Activated T-helper 9 cell treated with anti-CD3 and anti-CD28 coated beads, Interleukin-2, amount 50 U/mL, for 16 hours (primary cell): ENCODE measurements at regions not wholly inside any gene's neighbourhood (a gene's known extent, or its start where the extent isn't known, plus 50 kb on each side); places are given as distances from the start of the nearest gene placed in this dataset.
"Not testable (repeated sequence)": the region's sequence is repeated elsewhere in the genome, so short reads cannot be mapped to it uniquely, and the experiment has no call there.

Source experiments
- DNase-seq: peaks from one replicate; pipeline ENCODE4 v3.0.0-alpha.2; 2020; ENCODE audit warnings: low read depth

DNA sequence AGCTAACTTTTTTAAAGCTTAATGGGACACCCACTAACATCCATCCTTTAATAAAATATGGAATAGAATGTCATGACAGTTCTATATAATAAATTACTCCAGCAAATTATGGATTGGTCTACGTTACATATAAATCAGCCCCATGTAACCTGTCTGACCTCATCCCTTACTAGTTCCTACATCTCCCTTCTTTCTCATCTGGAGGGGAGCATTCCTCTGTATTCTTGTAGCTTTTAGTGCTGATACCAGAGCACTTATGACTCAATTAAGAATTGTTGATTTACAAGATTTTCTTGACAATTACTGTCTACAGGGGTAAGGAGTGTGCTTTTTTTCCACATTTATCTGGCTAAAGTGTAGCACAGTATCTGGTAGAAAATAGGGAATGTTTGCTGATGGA, 523.7 kb downstream of the FAM181B start:
- DNase-seq, result no peak

DNA sequence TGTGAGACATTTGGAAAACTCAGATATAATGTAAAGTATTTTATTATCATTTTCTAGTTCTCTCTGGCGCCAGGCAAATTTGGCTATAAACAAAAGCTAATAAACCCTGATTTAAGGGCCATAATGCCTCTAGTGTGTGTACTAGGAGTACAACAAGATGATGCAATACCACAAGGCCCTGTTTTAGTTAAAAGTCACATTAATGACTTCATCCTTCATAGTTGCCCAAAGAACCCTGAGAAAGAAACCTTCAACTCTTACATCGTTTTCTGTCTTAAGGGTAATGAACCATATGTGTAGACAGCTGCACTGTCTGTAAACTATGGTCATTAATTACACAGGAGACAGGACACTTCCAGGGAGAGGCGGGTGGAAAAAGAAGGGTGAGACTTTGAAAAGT, 538.4 kb downstream of the FAM181B start:
- DNase-seq, result no peak

DNA sequence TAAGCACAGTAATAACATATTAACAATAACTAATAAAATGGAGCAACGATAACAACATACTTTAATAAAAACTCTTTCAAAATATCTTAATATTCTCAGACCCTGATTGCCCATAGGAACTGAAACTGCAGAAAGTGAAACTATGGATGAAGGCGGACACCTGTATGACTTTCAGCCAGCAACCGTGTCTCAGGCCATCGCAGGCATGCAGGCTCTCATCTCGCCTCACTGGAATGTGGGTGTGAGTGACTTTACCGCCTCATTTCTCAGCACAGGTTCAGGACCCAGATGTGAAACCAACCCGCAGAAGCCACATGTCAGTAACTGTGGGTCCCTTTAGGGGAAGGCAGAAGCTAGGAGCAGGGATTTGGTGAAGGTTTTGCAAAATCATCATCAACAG, 539.1 kb downstream of the FAM181B start:
- no peak for DNase-seq

DNA sequence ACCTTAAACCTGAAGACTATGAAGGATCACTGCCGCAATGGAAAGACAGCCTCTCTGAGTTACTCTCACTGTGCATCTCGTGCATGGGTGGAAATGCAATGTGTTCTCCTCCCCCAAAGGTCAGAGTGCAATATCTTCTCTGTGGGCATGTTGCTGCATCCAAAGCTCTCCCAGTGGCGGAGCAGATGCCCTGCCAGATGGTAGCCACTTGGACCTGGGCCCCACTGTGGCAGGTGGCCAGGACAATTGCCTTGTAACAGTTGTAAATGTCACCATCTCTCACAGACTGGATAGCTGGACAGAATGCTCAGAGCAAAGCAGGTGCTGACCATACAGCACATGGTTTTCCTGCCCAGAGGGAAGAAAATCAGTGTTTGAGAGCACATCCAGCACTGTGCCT, 542.0 kb downstream of the FAM181B start:
- no peak for DNase-seq

DNA sequence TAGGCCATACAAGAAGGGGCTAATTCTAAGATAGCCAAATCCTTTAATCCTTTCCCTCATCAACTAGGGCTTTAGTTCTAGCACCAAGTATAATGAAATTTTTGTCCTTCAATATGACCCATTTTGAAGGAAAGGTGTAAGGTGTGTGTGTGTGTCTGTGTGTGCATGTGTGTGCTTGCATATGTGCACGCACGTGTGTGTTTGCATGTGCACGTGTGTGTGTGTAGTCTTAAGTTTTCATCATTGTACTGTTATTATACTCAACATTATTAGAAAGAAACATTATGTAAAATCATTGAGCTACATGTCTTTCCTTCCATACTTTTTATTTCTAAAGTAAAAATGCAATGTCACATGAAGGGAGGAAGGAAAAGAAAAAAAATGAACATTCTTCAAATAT, 547.7 kb downstream of the FAM181B start:
- DNase-seq, result no peak

DNA sequence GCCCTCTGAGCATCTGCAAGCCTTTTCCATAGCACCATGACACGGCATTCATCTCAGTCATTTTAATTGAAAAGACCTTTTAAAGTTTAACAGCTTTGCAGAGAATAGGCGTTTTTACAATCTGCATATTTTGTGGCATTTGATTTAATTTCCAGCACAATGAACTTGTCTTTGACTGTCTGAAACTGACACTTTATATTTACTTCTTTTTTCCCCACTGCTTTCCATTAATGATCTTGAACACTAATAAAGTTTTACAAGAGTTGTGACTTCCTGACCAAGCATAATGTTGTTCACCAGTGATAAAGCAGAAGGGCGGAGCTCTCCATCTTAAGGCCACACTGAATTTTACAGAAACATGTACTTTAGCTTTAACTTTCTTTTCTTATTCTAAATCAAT, 548.7 kb downstream of the FAM181B start:
- no peak for DNase-seq

DNA sequence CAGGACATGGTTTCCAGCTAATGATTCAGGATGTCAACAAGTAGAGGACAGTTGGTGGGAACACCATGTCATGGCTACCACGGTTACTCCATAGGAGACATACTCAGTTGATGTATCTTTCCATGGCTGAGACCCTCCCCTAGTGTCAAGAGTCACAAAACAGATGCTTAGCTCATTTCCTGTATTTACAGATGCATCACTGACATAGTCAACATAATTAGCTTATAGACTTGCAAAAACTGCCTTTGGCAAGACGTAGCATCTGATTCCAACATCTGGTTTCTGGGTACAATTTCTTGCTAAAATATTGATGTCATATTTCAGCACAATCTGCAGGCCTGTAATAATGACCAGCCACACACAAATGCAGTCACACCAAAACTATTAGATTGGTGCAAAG, 550.3 kb downstream of the FAM181B start:
- no peak for DNase-seq

DNA sequence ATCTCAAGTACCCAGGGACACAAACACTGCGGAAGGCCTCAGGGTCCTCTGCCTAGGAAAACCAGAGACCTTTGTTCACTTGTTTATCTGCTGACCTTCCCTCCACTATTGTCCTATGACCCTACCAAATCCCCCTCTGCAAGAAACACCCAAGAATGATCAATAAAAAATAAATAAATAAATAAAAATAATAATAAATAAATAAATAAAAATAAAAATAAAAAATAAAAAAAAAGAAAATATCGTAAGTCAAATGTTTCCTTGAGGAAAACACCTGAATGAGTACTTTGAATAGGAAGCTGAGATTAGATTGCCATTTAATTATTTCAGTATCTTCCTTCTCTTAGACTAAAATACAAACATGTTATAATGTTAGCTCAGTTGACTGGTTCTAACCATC, 551.0 kb downstream of the FAM181B start:
- DNase-seq, result not testable (repeated sequence)

DNA sequence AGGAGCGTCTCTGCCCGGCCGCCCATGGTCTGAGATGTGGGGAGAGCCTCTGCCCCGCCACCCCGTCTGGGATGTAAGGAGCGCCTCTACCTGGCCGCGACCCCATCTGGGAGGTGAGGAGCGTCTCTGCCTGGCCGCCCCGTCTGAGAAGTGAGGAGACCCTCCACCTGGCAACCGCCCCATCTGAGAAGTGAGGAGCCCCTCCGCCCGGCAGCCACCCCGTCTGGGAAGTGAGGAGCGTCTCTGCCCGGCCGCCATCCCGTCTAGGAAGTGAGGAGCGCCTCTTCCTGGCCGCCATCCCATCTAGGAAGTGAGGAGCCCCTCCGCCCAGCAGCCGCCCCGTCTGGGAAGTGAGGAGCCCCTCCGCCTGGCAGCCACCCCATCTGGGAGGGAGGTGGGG, 551.9 kb downstream of the FAM181B start:
- DNase-seq, result not testable (repeated sequence)

DNA sequence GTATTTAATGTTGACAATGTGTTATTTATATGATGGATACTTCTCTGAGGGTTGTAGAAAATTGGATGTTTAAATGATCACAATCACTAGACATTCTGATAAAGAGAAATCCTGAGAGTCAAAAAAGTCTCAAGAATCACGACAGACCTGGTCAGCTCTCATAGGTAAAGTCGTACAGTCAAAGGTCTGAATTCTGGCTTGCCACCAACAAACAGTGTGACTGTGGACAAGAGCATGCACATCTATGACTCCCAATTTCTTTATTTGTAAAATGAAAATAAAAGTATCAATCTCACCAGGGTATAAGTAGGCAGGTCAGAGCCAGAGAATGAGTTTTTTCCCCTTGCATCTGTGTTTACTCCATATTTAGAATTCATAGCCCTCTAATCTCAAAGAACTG, 556.7 kb downstream of the FAM181B start:
- no peak for DNase-seq

DNA sequence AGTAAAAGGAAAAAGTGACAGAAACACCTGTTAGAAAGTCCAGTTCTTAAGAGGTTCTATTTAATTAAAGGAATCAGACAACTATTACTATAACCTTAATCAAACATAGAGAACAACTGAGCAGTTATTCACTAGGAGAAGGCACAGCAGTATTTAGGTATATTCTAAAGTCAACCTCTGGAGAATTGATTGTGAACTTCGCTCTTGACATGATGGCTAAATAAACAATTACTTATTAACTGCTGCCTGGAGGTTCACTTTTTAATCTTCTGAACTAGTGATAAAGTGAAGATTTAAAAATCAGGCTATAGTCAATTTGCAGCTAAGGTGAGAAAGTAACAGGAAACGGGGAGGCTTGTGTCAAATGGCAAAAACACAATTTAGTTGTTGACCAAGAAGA, 557.3 kb downstream of the FAM181B start:
- no peak for DNase-seq

DNA sequence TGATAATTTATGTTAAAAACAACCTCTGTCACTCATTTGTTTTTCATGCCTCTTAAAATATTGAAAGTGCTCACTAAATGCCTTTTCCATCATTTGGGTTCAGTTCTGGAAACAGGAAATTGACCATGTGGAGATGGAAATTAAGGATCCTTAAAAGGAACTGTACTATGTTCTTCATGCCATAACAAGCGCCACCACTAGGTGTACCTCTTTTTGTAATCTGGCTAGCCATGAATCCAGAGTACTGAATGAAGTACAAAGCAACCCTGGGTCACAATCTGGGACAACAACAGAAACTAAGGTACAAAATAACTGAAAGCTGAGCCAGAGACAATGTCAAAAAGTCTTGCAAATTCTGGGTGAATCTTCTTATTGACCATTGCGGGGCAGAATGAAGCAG, 559.1 kb downstream of the FAM181B start:
- DNase-seq, result no peak

DNA sequence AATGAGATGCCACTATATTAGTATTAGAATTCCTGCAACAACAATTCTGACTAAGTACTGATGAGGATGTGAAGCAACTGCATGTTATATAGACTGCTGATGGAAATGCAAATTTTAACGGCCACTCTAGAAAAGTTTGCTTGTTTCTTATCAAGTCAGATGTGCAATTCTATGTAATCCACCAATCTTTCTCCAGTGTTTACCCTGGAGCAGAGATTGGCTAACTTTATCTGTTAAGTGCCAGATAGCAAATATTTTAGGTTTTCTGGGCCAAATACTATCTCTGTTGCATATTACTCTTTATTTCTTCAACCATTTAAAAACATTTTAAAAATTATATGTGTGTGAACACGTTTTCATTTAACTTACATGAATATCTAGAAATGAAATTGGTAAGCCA, 586.9 kb downstream of the FAM181B start:
- DNase-seq, result no peak

DNA sequence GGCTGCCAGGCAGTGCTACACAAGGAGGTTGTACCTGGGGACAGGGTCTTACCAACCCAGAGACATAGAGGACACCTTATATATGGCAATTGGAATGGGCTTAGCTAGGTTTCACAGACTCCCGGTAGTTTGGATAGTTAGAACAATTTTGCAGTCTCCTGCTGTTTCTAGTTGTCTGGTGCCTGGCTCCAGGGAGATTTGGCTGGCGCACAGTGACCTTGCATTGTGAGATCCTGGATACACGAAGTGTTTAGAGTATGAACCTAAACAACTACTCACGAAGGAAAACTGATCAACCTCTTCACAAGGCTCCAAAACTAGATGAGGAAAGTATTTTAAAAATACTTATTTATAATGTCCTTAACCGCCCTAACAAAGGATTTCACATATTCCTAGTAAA, 614.7 kb downstream of the FAM181B start:
- DNase-seq, result no peak

DNA sequence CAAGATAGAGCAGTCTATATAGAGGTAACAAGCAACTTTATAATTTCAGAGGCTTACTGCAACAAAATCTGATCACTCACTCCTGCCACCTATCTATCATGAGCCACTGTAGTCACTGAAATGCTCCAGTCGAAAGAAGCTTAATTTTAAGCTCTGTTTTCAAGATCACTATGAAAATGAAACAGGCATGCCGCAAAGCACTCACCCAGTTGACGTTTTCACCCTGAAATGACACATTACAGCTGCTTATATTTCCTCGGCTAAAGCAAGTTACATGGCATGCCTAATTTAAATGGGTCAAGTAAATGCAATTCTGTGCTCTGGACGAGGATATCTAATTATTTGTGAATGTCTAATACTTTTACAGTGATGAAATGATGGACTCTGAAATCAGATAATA, 616.3 kb downstream of the FAM181B start:
- no peak for DNase-seq

DNA sequence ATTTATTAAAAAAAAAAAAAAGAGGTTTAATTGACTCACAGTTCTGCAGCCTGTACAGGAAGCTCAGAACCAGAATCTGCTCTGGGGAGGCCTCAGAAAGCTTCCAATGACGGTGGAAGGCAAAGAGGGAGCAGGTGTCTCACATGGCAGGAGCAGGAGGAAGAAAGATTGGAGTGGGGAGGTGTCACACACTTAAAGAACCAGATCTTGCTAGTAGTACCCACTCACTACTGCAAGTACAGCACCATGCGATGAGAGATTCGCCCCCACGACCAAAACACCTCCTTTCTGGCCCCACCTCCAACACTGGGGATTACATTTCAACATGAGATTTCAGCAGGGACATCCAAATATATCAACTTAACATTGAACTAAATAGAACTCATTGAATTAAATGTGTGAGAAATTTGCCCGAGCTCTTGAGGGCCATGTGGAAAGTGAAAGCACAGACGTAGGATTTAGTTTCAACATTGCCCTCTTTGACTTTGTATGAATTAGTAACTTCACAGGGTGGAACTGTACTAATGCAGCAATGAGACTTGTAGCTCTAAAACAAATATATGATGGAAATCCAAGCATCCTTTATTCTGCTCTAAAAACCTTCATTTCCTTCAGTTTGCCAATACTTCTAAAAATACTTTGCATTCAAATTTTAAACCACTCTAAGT, 628.2 kb downstream of the FAM181B start:
- DNase-seq, result no peak

DNA sequence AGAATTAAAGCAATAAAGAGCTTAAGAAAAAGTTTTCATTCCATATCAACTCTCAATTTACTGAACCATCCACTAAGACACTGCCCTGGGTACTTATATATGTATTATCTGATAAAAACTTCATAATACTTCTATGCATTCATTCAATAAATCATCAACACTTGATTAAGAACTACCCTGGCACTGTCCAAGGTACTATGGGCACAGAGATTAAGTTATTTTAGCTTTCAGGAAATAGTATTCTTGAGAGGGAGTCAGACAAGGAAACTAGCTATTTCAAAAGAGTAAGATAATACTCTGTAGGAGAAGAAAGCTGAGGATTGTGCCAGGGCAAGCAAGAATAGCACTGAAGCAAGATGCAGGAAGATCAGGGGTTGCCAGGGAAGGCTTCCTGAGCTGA, 640.8 kb downstream of the FAM181B start:
- DNase-seq, result no peak

DNA sequence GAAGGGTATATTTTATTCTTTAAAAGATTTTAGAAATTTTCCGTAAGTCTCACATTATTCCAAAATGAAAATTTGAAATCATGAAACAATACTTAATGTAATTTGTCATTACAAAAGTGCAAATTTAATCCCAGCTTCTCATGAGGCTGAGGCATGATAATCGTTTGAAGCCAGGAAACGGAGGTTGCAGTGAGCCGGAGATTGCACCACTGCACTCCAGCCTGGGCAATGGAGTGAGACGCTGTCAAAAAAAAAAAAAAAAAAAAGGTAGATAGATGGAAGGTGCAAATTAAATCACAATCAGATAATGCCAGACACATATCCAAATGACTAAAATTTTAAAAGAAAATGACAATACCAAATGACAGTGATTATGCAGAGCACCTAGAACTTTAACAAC, 644.2 kb downstream of the FAM181B start:
- no peak for DNase-seq

DNA sequence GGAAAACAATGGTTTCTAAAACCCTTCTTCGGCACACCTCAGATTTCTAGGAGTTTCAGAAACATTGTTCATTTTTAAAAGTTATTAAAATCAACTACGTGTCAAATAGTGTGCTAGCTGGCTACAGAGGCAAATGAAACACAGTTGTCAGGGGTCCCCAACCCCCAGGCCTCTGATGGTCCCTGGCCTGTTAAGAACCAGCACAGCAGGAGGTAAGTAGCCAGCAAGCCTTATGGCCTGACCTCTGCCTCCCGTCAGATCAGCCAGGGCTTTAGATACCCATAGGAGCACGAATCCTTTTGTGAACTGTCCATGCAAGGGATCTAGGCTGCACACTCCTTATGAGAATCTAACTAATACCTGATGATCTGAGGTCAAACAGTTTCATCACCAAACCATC, 648.2 kb downstream of the FAM181B start:
- no peak for DNase-seq

DNA sequence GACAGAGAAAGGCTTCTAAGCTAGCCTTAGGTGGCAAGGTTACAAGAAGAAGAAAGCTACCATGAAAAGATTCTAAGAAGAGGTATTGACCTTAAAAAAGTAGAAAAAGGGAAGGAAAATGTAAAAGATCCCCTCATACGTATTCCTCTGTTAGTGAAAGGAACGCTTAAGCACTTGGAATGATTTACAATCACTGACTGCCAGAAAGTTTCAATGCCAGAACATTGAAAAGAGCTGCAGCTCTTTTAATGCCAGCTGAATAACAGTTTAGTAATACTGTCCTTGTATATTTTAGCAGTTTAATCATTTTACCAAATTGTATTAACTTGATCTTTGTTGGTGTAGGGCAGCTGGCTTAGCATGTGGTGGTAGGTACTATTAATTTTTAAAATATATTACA, 650.7 kb downstream of the FAM181B start:
- no peak for DNase-seq

DNA sequence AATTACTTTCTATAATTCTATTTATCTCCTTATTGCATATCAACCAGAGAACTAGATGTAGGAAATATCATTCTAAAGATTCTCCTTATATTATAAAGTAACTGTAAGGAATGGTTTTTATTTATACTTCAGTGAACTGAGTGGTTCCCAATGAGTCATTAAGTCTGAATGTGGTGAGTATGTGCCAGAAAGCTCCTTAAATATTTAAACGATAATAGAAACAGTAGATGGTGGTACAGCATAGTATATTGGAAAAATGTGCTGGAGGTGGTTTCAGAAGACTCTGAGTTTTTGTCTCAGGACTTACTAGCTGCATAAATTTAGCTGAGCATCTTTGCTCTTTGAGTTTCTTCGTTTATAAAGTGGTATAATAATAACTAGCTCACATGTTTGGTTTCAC, 653.5 kb downstream of the FAM181B start:
- DNase-seq, result no peak

DNA sequence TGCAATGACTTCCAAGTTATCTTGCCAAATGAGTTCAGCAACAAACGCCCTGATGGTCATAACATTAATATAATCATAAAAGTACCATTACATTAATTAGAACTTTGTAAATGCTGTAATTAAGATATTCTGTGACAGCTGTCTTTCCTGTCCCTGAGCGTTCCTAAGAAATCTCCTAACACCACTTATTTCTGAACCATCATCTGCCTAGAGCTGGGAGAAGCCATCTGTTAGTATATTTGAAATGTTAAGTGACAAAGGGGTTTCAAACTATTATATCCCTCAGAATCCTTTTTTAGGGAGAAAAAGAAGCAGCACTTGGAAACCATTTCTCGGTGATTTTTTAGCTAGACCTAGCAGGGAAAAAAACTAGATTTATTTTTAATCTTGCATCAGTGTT, 657.5 kb downstream of the FAM181B start:
- no peak for DNase-seq

DNA sequence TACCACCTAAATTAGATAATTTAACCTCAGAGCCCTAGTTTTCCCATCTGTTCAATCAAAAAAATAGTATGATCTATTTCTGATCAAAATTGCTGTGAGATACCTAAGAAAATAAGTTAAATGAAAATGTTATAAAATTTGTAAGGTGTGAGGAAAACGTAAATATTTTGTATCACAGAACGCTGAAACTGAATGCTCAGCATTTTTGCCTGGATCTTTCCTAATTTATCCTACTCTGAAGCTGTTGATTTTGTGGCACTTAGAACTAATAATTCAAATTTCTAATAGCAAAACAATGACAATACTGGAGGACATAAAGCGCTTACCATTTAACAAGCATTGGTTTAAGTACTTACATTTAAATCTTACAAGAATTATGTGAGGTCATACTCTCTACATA, 674.2 kb downstream of the FAM181B start:
- DNase-seq, result no peak

DNA sequence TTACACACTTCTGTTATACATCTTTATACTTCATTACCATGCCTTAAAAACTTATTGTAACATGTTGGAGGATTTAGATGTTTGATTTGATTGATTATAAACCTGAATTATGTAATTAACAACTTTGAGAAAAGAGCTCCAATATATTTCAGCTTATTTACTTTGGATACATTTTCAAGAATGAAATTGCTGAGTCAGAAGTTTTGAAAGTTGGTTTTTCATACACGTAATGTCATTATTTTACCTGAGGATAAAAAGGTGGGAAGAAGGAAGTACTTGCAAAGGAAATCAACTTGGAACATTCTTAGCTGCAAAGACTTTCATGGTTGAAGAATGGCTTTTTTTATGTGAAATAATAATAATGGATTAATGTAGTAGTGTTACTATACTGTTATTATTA, 677.2 kb downstream of the FAM181B start:
- no peak for DNase-seq

DNA sequence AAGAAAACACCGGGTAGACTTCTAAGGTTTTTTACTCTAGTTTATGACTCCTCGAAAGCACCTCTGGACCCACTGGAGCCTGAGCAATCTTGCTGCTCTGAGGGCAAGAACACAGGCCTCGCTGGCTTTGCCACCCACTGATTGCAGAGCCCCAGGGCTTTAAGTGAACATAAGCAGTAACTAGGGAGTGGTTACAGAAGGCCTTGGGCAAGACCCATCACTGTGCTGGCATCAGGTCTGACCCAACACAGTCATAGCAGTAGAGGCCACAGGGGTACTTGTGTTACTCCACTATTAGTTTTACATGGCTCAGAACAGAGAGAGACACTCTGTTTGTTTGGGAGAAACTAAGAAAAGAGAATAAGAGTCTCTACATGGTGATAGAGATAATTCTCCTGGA, 684.5 kb downstream of the FAM181B start:
- DNase-seq, result no peak
